MV-4-11 (cell line): ENCODE measurements at regions not wholly inside any gene's neighbourhood (a gene's known extent, or its start where the extent isn't known, plus 50 kb on each side); places are given as distances from the start of the nearest gene placed in this dataset.
A peak's percentile ranks its signal among the peaks of the same experiment; 100 is the strongest.
"Not testable (repeated sequence)": the region's sequence is repeated elsewhere in the genome, so short reads cannot be mapped to it uniquely, and the experiment has no call there.

Experiments
- DNase-seq: peaks from one replicate; lab custom pipeline; 2025; lab: John Stamatoyannopoulos, UW

DNA sequence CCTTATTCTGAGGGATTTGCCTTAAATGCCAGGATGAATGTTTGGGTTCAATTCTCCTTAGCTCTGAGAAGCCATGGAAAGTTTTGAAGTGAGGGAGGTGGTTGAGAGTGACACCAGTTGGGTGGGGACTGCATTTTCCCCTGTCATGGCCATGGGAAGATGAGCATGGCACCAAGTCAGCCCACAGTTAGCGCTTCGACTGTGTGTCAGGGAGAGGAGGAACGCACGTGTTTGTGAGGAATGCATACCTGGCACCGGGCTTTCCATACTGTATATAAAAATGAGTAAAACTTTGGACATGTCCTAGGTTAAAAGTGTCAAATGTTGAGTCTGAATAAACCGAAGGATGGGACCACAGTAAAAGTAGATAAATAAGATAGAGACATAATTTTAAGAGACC is 187.5 kb upstream of the KL start:
- DNase-seq: no peak

DNA sequence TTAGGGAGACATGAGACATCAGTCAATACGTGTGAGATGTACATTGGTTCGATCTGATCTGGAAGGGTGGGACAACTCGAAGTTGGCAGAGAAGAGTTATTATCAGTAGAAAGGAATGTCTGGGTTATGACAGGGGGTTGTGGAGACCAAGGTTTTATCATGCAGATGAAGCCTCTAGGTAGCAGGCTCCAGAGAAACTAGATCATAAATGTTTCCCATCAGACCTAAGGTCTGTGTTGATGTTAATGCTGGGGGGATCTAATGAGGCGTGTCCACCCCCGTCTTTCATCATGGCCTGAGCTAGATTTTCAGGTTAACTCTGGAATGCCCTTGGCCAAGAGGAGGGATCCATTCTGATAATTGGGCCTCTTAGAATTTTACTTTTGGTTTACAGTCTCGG is 187.0 kb upstream of the KL start:
- DNase-seq: no peak

DNA sequence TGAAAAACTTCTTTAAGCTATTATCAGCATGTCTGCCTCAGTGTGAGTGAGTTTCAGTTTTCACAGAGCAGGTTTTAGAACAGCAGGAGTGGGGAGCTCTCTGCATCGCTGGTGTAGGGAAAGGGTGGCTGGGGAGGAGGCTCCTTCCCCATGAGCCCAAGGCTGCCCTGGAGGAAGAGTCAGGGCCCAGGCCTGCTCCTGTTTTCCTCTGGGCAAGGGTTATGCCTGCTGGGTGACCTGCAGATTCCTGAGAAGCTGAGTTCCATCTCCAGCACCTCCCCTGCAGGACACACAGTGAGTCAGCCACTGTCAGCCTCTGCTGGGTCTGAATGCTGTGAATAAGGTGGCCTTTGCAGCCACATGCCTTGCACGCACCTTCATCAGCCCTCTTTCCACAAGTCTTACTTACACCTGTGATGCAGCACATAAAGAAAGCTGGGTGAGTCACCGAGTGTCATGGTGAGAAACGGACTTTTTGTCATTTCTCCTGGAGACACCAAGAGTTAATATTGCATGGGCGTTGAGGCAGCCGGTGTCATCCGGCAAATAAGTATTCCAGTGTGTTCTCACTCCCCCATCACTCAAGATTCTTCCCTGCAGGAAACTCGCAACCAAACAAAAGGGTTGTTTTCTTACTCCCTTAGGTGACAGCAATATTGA is 186.4 kb upstream of the KL start:
- no peak for DNase-seq

DNA sequence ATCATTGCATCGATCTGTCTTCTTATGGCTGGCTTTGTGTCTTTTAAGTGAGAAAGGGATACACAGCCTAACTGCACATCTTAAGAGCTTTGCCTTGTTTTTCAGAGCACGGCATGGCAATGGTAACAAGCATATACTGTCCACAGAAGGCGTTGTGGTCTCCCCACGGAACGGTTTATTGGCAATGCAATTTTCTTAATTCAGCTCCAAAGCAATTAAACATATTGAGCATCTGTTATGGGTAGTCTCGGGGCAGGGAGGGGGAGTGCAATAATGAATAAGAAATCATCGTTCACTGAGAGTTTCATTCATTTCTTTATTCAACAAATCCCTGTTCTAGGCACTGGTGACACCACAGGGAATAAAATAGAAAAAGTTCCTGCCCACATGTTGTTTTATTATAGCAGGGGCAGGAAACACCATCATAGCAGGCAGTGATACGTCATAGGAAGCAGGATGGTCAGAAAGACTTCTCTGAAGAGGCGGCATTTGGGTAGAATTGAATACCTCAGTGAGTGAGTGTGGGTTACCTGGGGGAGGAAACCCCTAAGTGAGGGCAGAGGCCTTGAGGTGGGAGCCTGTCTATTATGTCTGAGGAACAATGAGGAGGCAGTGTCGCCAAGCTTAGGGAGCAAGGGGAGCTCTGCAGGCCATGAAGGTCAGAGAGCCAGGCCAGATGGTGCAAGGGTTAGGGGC is 185.7 kb upstream of the KL start:
- no peak for DNase-seq

DNA sequence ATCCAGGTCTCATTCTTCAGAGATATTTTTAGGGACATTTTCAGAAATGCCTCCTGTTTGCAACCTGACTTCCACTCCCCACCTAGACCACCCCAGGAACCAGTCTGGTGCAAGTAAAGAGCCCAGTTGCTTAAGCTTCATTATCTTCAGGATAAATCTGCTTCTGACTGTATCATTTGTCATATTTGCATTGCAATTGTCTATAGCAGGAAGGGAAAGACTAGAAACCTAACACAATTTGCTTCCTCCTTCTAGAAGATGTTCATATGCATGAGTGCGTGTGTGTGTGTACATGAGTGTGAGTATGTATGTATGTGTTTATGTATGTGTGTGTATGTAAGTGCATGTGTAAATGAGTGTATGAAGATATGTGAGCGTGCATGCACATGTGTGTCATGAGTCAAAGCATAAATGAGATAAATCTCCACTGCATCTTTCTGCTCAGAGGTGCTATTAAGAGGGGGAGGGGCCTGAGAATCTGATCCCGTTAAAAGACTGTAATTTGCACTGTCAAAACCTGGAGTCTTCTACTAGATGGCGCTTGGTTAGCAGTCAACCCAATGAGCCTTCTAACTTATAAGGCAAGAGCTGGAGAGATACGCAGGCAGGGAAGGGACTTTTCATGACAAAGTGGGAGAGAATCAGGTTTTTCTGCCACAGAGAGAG is 178.8 kb upstream of the KL start:
- peak; percentile 24 for DNase-seq

DNA sequence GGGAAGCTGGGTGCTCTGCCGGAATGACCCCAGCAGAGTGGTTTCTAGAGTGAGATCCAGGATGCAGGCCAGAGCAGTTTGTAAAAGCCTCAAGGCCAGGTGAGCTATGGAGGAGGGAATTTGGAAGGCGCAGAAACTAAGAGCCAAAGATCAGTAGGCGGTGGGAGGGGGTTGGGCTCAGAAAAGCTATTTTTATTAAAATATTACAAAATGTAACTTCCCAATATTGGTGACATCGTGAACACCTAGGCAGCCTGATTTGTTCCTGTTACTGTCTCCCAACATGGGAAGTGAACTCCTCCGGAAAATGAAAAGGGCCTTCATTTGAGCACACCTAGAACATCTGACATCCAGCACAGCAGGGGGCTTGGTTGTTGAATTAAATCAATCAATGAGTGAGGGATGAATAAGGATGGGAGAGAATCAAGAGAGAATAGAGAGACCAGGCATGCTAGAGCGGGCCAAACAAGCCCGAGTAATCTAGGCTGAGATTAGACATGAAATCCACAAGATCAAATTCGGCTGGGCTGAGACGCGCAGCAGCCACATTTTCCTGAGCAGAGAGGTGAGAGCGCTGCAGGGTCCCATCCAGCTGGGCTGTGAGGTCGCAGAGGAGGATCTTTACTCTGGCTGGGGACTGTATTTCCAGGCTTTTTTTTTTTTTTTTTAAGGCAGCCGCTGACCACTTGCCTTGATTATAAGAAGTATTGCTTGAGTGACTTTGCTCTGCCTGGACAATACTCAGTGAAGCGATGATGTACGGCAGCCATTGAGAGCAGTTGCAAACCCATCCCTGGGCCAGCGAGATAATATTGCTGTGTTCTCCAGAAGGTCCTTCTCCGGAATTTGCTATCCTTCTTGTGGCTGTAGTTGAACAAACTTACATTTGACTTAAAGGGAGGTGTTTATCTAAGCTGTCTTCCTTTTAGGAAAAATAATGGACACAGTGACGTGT is 178.0 kb upstream of the KL start:
- no peak for DNase-seq

DNA sequence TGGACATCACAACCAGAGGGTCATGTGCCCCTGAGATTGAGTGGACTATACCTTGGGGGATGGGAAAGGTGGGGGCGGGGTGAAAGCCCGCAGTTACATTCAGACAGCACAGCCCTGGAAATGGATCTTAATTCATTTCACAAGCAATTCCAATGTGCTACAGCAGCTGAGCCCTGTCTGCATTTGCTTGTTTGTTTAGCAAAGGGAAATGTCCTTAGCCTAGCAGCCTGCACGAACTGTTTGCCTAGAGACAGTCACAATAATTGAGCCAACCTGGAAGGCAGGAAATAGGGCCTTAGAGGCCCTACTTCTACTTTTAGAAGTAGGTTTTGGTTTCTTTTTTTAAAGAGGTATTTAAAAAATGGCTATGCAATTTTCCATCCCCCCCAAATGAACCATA is 177.3 kb upstream of the KL start:
- peak; percentile 34 for DNase-seq

DNA sequence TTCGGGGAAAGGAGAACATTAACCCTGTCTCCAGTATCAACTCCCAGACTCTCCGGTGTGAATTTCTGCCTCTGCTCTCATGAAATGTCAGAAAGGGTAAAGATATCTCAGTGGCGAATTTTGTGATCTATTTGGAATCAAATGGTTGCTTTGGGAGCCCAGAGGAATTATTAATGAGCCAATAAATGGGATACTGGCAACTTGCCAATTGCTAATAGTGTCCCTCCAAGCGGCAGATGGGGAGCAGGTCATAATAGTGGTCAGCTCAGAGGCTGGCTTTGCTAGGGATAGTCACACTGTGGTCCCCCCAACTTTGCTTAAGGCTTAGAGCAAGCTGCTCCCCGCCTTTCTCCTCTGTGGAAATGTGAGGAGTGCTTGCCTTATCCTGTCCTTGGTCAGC is 176.1 kb upstream of the KL start:
- no peak for DNase-seq

DNA sequence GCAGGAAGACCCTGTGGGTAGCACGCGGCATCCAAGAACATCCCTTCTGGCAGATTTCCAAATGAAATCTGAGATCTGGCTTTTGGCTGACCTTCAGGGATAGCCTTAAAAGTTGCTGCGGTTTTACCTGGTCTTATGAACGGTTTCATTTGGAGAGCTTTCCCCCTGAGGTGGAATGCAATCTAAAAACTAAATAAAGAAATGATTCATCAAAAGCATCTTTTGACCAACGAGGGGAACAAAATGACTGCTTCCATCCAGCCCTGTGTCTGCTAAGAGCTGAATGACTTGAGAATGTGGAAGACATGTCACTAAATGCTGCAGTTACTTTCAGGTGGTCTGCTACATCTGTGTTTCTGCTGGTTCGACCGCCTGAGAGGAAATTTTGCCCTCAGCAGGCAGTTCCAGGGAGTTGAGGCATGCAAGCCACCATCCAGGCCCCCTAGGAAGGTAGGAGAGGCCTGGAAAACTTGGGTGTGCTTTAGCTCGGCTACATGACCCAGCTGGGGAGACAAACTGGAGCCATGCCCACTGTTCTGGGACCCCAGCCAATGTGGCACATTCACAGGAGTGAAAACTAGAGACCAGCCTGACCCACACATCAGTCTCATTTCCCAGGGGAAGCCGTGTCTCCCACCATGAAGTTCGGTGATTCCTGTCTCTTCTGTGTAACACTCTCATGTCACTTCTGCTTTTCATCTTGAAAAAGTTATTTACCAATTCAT is 175.1 kb upstream of the KL start:
- peak; percentile 5 for DNase-seq

DNA sequence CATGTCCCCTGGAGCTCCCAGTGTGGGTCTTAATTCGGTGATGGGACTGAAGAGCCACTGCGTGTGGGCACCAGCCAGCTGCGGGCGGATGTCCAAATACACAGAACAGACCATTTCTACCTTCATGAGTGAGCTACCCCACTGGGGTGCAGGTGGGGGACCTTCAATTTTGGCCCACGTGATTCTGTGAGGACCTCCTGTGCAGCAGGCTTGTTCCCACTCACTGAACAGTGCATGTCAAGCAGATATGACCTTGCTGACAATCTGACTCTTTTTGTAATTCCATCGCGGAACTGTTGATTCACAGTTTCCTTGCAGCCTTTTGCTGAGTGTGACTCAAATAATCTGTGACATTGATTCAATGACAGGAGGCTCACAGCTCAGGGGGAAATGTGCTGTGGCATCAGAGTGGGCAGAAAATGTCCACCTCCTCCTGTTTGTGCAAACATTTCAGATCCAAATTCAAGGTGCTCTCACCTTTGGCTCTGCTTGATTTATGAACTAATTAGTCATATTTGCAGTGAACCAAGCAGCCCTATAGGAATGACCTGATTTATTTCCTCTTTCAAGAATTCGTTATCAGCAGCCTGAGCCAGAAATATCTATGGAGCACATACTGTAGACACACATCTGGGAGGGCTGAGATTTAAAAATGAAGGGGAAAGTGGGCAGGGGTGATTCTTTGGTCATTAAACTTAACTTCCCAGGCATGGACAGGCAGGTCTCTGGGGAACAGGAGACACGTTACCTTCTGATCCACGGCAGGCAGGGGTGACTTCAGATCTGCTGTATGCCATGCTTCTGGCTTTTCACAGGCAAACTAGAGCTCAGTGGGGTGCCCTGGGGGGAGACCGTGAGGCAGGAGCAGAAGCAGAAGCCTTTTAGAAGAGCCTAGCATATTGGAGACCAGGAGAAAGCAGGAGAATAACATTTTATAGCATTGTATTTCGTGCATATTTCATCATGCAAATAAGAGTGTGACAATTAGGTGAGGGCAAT is 170.0 kb upstream of the KL start:
- DNase-seq: no peak

DNA sequence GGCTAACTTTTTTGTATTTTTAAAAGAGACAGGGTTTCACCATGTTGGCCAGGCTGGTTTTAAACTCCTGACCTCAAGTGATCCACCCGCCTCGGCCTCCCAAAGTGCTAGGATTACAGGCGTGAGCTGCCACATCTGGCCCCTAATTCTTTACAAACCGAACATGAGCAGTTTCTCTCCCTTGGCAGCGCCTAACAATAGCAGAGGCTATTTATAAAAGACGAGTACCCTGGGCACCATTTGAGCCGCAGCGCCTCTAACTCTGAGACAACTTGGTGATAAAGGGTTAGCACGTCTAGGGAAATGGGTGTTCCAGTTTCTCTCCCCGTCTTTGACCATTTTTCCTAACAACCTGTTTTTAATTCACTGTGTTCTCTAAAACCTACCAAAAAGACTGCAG is 168.2 kb upstream of the KL start:
- not testable (repeated sequence) for DNase-seq

DNA sequence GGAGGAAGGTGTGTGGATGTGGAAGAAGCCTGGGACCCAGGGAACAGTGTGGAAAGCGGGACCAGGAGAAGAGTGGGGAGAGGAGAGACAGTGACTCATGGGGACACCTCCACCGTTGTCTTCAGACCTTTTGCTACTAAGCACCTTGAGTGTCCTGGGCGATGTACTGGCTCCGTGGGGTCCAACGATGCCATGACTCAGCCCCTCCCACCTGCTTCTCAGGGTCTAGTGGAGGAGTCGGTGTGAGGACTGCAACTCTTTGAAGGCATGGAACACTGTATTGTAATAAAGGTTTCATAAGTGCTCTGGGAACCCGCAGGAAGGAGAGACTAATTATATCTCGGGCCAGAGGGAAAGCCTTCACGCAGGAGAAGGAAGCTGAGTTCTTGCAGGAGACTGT is 166.9 kb upstream of the KL start:
- DNase-seq: no peak

DNA sequence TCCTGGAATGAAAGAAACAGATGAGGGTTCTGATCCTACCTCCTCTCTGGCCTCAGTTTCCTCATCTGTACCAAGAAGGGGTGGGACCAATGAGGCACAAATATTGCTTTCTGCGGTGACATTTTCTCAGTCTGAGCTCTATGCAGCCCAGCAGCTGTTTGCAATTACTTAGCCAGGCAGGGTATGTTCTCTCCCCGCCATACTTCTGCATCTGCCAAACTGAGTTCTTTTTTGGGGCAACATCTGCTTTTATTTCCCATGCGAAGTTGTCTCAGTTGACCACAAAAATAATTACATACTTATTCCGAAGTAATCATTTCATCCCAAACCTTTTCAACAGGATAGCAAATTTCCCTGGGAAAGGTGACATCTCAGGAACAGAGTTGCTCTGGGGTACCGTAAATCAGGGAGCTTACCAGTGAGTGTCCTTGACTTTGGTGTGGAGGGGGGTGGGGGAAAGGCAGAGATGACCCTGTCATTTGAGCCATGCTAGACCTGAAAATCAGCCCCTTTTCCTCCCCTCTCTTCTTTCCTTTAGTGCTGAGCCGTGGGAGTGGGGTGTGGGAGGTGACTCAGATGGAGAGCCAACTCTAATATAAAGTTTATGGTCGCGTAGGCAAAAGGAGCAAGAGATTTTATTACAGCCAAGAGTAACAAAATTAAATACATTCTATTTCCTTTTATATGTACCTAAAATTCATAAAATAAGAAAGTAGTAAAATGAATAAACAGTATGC is 165.7 kb upstream of the KL start:
- DNase-seq: no peak

DNA sequence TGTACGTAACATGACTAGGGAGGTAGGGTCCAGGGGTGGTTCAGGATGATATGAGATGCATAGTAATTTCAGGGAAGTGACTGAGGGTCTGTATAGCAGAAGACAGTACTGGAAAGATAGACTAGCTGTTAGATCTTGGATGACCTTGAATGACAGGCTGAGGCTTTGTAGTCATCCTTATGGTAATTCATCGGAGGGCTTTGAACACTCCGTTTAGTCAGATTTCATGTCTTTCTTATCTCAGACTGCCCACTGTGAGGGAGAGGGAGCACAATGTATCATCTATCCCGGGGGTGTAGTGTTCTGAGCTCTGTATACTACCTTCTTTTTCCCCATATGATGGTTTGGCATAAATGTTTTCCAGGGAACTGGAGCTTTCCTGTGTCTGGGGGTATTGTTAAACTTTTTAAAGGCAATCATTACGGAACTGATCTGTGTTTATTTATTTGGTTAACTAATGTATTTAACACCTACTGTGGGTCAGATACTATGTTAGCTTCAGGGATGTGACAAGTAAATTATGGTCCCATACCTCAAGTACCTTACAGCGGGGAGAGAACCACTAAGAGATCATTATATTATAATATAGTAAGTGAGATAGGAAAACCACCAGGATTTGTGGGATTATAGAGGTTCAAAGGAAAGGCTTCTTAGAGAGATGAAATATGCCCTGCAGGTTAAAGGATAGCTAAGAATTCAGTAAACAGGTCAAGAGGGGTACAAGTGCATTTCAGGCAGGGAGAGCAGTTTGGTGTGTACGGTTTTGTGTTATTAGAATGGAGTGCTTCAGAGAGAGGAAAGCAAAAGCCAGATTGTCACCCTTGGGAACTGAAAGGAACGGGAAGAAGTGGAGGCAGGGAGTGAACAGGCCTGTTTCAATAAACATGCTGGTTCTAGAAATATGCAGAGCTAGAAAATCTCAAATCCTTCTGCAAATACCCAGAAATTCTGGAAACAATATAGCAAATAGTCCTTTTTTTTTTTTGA is 164.8 kb upstream of the KL start:
- no peak for DNase-seq

DNA sequence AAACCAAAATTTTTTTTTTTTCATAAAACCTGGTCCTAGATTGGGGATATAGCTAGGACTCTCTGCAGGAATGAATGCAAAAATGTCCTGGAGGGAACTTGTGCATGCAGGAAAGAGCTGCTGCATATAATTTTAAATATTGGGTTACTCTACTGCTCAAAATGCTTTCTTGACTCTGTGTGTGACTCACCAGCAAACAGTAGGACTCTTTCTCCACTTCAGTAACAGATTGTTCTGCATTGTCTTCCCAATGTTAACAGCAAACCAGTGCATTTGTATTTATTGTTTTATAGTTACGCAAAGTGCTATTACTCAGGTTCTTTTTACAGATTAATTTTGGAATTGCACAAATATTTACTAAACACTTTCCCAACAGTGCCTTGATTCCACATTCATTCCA is 163.7 kb upstream of the KL start:
- no peak for DNase-seq

DNA sequence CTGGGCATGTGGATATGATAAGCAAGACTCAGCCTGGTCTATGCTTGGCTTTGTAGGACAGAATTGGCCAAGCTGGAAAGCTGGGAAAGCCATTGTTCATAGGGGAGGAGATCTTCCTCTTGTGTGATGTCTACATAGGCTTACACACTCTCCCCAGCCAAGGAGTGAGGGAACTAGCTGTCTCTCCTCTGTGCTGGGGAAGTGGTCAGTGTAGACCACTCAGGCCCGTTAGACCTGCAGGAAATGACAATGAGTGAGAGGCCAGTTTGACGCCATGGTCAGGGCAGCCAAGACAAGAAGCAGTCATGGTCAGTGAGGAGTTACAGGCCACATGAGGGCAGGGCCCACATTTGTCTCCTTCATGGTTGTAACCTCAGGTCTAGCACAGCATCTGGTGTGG is 159.1 kb upstream of the KL start:
- no peak for DNase-seq

DNA sequence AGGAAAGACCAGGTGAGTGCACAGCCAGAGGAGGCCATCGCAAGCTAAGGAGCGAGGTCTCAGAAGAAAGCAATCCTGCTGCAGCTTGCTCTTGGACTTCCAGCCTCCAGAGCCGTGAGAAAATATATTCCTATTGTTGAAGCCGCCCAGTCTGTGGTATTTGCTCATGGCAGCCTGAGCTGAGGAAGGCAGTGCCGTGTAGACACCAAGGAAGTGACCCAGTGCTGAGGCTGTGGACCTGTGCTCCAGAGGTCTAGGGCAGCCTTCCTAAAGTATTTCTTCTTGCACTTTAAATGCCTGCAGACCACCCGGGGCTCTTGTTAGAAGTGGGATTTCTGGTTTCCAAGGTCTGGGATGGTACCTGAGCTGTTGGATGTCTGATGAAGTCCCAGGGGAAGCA is 158.5 kb upstream of the KL start:
- no peak for DNase-seq

DNA sequence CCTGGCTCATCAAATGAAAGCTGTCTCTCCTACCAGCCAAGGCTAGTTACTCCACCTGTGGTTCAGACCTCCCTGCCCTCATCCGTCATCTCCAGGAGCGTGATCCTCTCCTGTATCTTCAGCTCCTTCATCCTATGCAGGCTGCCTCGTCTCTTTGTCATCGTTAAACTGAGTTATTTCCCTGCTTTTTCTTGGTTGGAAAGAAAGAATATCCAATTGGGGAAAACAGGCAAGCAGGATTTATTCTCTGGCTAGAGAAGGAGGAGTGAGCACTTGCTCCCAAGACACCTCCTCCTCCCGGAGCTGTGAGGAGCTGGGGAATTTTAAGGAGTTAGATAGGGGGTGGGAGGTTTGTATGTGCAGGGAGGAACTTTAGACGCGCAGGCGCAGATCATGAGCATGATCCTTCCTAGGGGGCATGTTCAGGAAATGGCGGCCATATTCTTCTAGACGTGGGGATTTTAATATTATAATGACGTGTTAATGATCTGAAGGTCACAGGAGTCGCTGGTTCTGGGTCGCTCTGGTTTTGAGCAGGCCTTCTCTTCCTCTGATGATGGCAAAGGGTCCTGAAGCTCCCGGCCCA is 156.4 kb upstream of the KL start:
- no peak for DNase-seq
